HepG2 (cell line): ENCODE measurements at regions not wholly inside any gene's neighbourhood (a gene's known extent, or its start where the extent isn't known, plus 50 kb on each side); places are given as distances from the start of the nearest gene placed in this dataset.

Source experiments
- CENPX ChIP-seq: sonication (generic); formaldehyde crosslinking; IDR thresholded peaks from 2 replicates; pipeline ENCODE4 v1.9.0; 2021; ENCODE audit warnings: mild to moderate bottlenecking, missing genetic modification reagents, moderate library complexity
- DDIT3 ChIP-seq: sonication (generic); formaldehyde crosslinking; IDR thresholded peaks from 2 replicates; pipeline ENCODE4 v1.4.0; 2020; ENCODE audit warnings: mild to moderate bottlenecking, missing genetic modification reagents
- FOXM1 ChIP-seq: sonication (generic); formaldehyde crosslinking; IDR thresholded peaks from 2 replicates; pipeline ENCODE4 v1.5.0; 2020; ENCODE audit warnings: missing genetic modification reagents
- FOXO4 ChIP-seq: sonication (generic); formaldehyde crosslinking; conservative IDR thresholded peaks from 2 replicates; pipeline ENCODE4 v1.8.1; 2023; ENCODE audit warnings: missing genetic modification reagents
- HINFP ChIP-seq: sonication (generic); formaldehyde crosslinking; IDR thresholded peaks from 2 replicates; pipeline ENCODE4 v1.4.0; 2020; ENCODE audit warnings: low read depth, mild to moderate bottlenecking, missing genetic modification reagents
- HMG20A ChIP-seq: IDR thresholded peaks from 2 replicates; pipeline ENCODE4 v1.6.1; 2016; ENCODE audit warnings: borderline replicate concordance
- MXD3 ChIP-seq: IDR thresholded peaks from 2 replicates; pipeline ENCODE4 v1.6.1; 2016; ENCODE audit warnings: mild to moderate bottlenecking, missing biosample characterization, missing genetic modification reagents
- NCOA2 ChIP-seq: sonication (generic); formaldehyde crosslinking; IDR thresholded peaks from 2 replicates; pipeline ENCODE4 v1.8.0; 2022; ENCODE audit warnings: inconsistent platforms
- NFRKB ChIP-seq: fragments of 450-650 bp; IDR thresholded peaks from 2 replicates; pipeline ENCODE4 v1.6.1; 2017
- ZBTB25 ChIP-seq: IDR thresholded peaks from 2 replicates; pipeline ENCODE4 v1.6.1; 2018; ENCODE audit warnings: missing genetic modification reagents
- ZBTB49 ChIP-seq: sonication (generic); formaldehyde crosslinking; IDR thresholded peaks from 2 replicates; pipeline ENCODE4 v1.4.0; 2020; ENCODE audit warnings: missing genetic modification reagents, borderline replicate concordance
- ZC3H4 ChIP-seq: sonication (generic); formaldehyde crosslinking; IDR thresholded peaks from 2 replicates; pipeline ENCODE4 v1.4.0; 2020; ENCODE audit warnings: missing genetic modification reagents, borderline replicate concordance
- ZNF143 ChIP-seq: sonication (generic); formaldehyde crosslinking; IDR thresholded peaks from 2 replicates; pipeline ENCODE4 v1.4.0; 2020; ENCODE audit warnings: missing genetic modification reagents
- ZNF512B ChIP-seq: sonication (generic); formaldehyde crosslinking; IDR thresholded peaks from 2 replicates; pipeline ENCODE4 v1.5.1; 2020; ENCODE audit warnings: missing genetic modification reagents, mild to moderate bottlenecking, borderline replicate concordance
- ZNF549 ChIP-seq: sonication (generic); formaldehyde crosslinking; IDR thresholded peaks from 2 replicates; pipeline ENCODE4 v1.5.0; 2020; ENCODE audit warnings: missing genetic modification reagents
- ZNF570 ChIP-seq: sonication (generic); formaldehyde crosslinking; IDR thresholded peaks from 2 replicates; pipeline ENCODE4 v1.4.0; 2020; ENCODE audit warnings: mild to moderate bottlenecking, missing genetic modification reagents, borderline replicate concordance
- ZNF598 ChIP-seq: sonication (generic); formaldehyde crosslinking; IDR thresholded peaks from 2 replicates; pipeline ENCODE4 v1.5.1; 2020; ENCODE audit warnings: mild to moderate bottlenecking, missing genetic modification reagents, borderline replicate concordance
- ZNF883 ChIP-seq: sonication (generic); formaldehyde crosslinking; IDR thresholded peaks from 2 replicates; pipeline ENCODE4 v1.5.1; 2020; ENCODE audit warnings: mild to moderate bottlenecking, missing genetic modification reagents; ENCODE audit errors: not compliant biosample characterization

- TF ChIP-seq ZBTB49 (CRISPR knock-in tag) (peak; percentile 55; the same call in 1 of the 2 replicates), MXD3 (CRISPR knock-in tag) (peak; percentile 94), FOXO4 (CRISPR knock-in tag) (0 out of 2 replicates have a peak, but pooled peaks have one; percentile 9), HMG20A (CRISPR knock-in tag) (peak; percentile 72; the same call in 1 of the 2 replicates), ZNF549 (no peak), FOXM1 (CRISPR knock-in tag) (no peak), CENPX (CRISPR knock-in tag) (no peak), NCOA2 (CRISPR knock-in tag) (peak; percentile 68; the same call in 1 of the 2 replicates), ZC3H4 (CRISPR knock-in tag) (0 out of 2 replicates have a peak, but pooled peaks have one; percentile 61), ZNF512B (CRISPR knock-in tag) (0 out of 2 replicates have a peak, but pooled peaks have one; percentile 27), ZNF143 (no peak; the same call in 1 of the 2 replicates), ZNF883 (CRISPR knock-in tag) (peak; percentile 94), ZNF570 (CRISPR knock-in tag) (0 out of 2 replicates have a peak, but pooled peaks have one; percentile 21), NFRKB (no peak), HINFP (CRISPR knock-in tag) (peak; percentile 84), ZBTB25 (CRISPR knock-in tag) (peak; percentile 96), DDIT3 (CRISPR knock-in tag) (0 out of 2 replicates have a peak, but pooled peaks have one; percentile 64), ZNF598 (peak; percentile 99)
Measured at GRCh38 chr6:156719720-156720563, 57.2 kb upstream of the ARID1B start (continued).
